ENCODE measurements at regions not wholly inside any gene's neighbourhood (a gene's known extent, or its start where the extent isn't known, plus 50 kb on each side); places are given as distances from the start of the nearest gene placed in this dataset.
"Not testable (repeated sequence)": the region's sequence is repeated elsewhere in the genome, so short reads cannot be mapped to it uniquely, and the experiment has no call there.

GRCh38 chr5:163355811-163356210 is 81.6 kb upstream of the CCNG1 start:
- TF ChIP-seq CTCF (conservative IDR thresholded peaks at IDR 0.05 in 1 of 2, IDR thresholded peaks at IDR 0.05 in 1 of 2; ENCODE audit: low read depth in 1 of 2, low read length in 2 of 2); EZH2 (IDR thresholded peaks at IDR 0.05; ENCODE audit: low read length, missing control alignments): not testable (repeated sequence)
